ENCODE measurements at regions not wholly inside any gene's neighbourhood (a gene's known extent, or its start where the extent isn't known, plus 50 kb on each side); places are given as distances from the start of the nearest gene placed in this dataset.

- TF ChIP-seq, protein P1, sequence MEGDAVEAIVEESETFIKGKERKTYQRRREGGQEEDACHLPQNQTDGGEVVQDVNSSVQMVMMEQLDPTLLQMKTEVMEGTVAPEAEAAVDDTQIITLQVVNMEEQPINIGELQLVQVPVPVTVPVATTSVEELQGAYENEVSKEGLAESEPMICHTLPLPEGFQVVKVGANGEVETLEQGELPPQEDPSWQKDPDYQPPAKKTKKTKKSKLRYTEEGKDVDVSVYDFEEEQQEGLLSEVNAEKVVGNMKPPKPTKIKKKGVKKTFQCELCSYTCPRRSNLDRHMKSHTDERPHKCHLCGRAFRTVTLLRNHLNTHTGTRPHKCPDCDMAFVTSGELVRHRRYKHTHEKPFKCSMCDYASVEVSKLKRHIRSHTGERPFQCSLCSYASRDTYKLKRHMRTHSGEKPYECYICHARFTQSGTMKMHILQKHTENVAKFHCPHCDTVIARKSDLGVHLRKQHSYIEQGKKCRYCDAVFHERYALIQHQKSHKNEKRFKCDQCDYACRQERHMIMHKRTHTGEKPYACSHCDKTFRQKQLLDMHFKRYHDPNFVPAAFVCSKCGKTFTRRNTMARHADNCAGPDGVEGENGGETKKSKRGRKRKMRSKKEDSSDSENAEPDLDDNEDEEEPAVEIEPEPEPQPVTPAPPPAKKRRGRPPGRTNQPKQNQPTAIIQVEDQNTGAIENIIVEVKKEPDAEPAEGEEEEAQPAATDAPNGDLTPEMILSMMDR (conservative IDR thresholded peaks at IDR 0.05 in 1 of 2, IDR thresholded peaks at IDR 0.05 in 1 of 2; ENCODE audit: extremely low read depth in 1 of 2, insufficient read depth in 1 of 2, low read depth in 1 of 2, low read length in 2 of 2), result no peak
- TF ChIP-seq EZH2 (IDR thresholded peaks at IDR 0.05; ENCODE audit: borderline replicate concordance, low read length), result no peak
Observed at GRCh38 chr4:66169341-66169740, 499.1 kb upstream of the EPHA5 start.
